CD14-positive monocyte (primary cell): ENCODE measurements at regions not wholly inside any gene's neighbourhood (a gene's known extent, or its start where the extent isn't known, plus 50 kb on each side); places are given as distances from the start of the nearest gene placed in this dataset.

Experiments
- DNase-seq, 3 donors: peaks; one replicate each; pipeline ENCODE4 v3.0.0-alpha.2; 2011 to 2022
- H2AFZ ChIP-seq: 2 replicates; pipeline ENCODE4 v1.6.0; 2012; ENCODE audit warnings: mild to moderate bottlenecking, low read depth, low read length, inconsistent platforms; ENCODE audit not compliant: insufficient read depth, poor library complexity, severe bottlenecking
- H3K27ac ChIP-seq, 2 donors: 1 replicate in 1 of 2; 2 replicates in 1 of 2; pipeline ENCODE4 v1.5.1; 2012 to 2013; ENCODE audit warnings: low read length in 2 of 2, control low read depth in 1 of 2, inconsistent platforms in 1 of 2, low read depth in 1 of 2, mild to moderate bottlenecking in 1 of 2
- H3K27me3 ChIP-seq, 2 donors: one replicate each; pipeline versions ENCODE4 v1.6.0 to v1.6.1; 2011 to 2013; ENCODE audit warnings: low read length in 2 of 2; ENCODE audit not compliant: control insufficient read depth in 2 of 2, insufficient read depth in 2 of 2
- H3K36me3 ChIP-seq, 2 donors: replicated peaks in 1 of 2; 1 replicate in 1 of 2; 2 replicates in 1 of 2; pipeline versions ENCODE4 v1.5.1 to v1.6.1; 2012 to 2013; ENCODE audit warnings: low read length in 2 of 2, control low read depth in 1 of 2, inconsistent platforms in 1 of 2, mild to moderate bottlenecking in 1 of 2; ENCODE audit not compliant: insufficient read depth in 2 of 2, control insufficient read depth in 1 of 2
- H3K4me1 ChIP-seq, 2 donors: 1 replicate in 1 of 2; 2 replicates in 1 of 2; pipeline versions ENCODE4 v1.5.1 to v1.6.1; 2012 to 2013; ENCODE audit warnings: low read length in 2 of 2, control low read depth in 1 of 2, inconsistent platforms in 1 of 2, mild to moderate bottlenecking in 1 of 2, moderate library complexity in 1 of 2; ENCODE audit not compliant: insufficient read depth in 2 of 2, control insufficient read depth in 1 of 2
- H3K4me2 ChIP-seq: replicated peaks from 2 replicates; pipeline ENCODE3; 2012; ENCODE audit warnings: low read length, moderate library complexity, mild to moderate bottlenecking; ENCODE audit not compliant: poor library complexity, severe bottlenecking; ENCODE audit errors: extremely low read depth
- H3K4me3 ChIP-seq, 3 experiments: fragments of 200-600 bp in 1 of 3; sonication (generic) in 1 of 3; replicated peaks in 1 of 3; 1 replicate in 2 of 3; 2 replicates in 1 of 3; pipeline ENCODE4 v1.5.1; 2011 to 2013; ENCODE audit warnings: low read length in 3 of 3, mild to moderate bottlenecking in 3 of 3, control low read depth in 2 of 3, low read depth in 2 of 3, inconsistent platforms in 1 of 3, moderate library complexity in 1 of 3
- H3K79me2 ChIP-seq: 2 replicates; pipeline ENCODE4 v1.6.0; 2012; ENCODE audit warnings: mild to moderate bottlenecking, control low read depth, inconsistent platforms, low read length, moderate library complexity; ENCODE audit not compliant: insufficient read depth
- H3K9ac ChIP-seq: 2 replicates; pipeline ENCODE4 v1.6.0; 2017; ENCODE audit warnings: low read length, mild to moderate bottlenecking; ENCODE audit not compliant: insufficient read depth, poor library complexity, severe bottlenecking
- H3K9me3 ChIP-seq, 2 donors: replicated peaks in 1 of 2; 1 replicate in 1 of 2; 2 replicates in 1 of 2; pipeline versions ENCODE4 v1.5.1 to v1.6.1; 2012 to 2013; ENCODE audit warnings: low read length in 2 of 2, control low read depth in 1 of 2; ENCODE audit not compliant: control insufficient read depth in 1 of 2, insufficient read depth in 1 of 2
- H4K20me1 ChIP-seq: 2 replicates; pipeline ENCODE4 v1.6.0; 2012; ENCODE audit warnings: mild to moderate bottlenecking, low read length, control low read depth, moderate library complexity; ENCODE audit not compliant: insufficient read depth
- H3K27ac Mint-ChIP-seq, 7 donors: one replicate each; pipeline ENCODE4 v1.8.0; 2020; ENCODE audit warnings: mild to moderate bottlenecking in 7 of 7, mixed read lengths in 7 of 7, moderate library complexity in 6 of 7, inconsistent platforms in 2 of 7
- H3K27me3 Mint-ChIP-seq, 3 donors: one replicate each; pipeline ENCODE4 v1.8.0; 2021 to 2022; ENCODE audit warnings: low read depth in 3 of 3, mild to moderate bottlenecking in 3 of 3, mixed read lengths in 3 of 3, moderate library complexity in 3 of 3, inconsistent platforms in 1 of 3
- H3K36me3 Mint-ChIP-seq, 2 donors: one replicate each; pipeline ENCODE4 v1.8.0; 2020; ENCODE audit warnings: mixed read lengths in 2 of 2, inconsistent platforms in 1 of 2, mild to moderate bottlenecking in 1 of 2
- H3K4me1 Mint-ChIP-seq: one replicate; pipeline ENCODE4 v1.8.0; 2020; ENCODE audit warnings: mild to moderate bottlenecking, mixed read lengths
- H3K4me3 Mint-ChIP-seq, 2 donors: one replicate each; pipeline ENCODE4 v1.8.0; 2020; ENCODE audit warnings: mild to moderate bottlenecking in 2 of 2, mixed read lengths in 2 of 2, moderate library complexity in 1 of 2
- H3K9me3 Mint-ChIP-seq, 7 donors: one replicate each; pipeline ENCODE4 v1.8.0; 2020 to 2022; ENCODE audit warnings: mixed read lengths in 7 of 7, mild to moderate bottlenecking in 6 of 7, moderate library complexity in 6 of 7, inconsistent platforms in 2 of 7
- CTCF ChIP-seq: fragments of 200-600 bp; IDR thresholded peaks from one replicate; pipeline ENCODE4 v1.8.0; 2022; ENCODE audit warnings: antibody characterized with exemption, mild to moderate bottlenecking
- WGBS: methylation state at CpG from one replicate; pipeline ENCODE4 v1.1.5; 2013; ENCODE audit warnings: missing lambda C conversion rate; ENCODE audit not compliant: insufficient coverage; 5-methylcytosine and 5-hydroxymethylcytosine counted together
- intact Hi-C, 2 donors: fragments of 100-400 bp; cut with micrococcal nuclease; formaldehyde crosslinking; loops; one replicate each; pipeline versions ENCODE4 v1.15.0 to v1.15.1; 2023

GRCh38 chr3:21888656-21889055 is 137.6 kb upstream of the ZNF385D start:
- no peaks in the 10 kb centered on the region for H3K27me3 ChIP-seq
- no peak overlapping the region for H2AFZ ChIP-seq
- H3K4me3 ChIP-seq: no peak overlapping the region
- H3K9ac ChIP-seq: no peak overlapping the region
- intact Hi-C loops: no loop called here
- Mint-ChIP-seq H3K27me3 (no peaks in the 10 kb centered on the region), H3K9me3 (no peaks in the 10 kb centered on the region), H3K4me3 (no peak overlapping the region), H3K27ac (no peak overlapping the region), H3K4me1 (no peaks in the 10 kb centered on the region), H3K36me3 (no peaks in the 10 kb centered on the region)
- WGBS: 79% methylated on average over 2 of the region's 2 CpGs
- no peak for DNase-seq
- no peaks in the 10 kb centered on the region for H3K79me2 ChIP-seq
- H3K4me2 ChIP-seq: no peak overlapping the region
- H3K36me3 ChIP-seq: no peaks in the 10 kb centered on the region
- no peak for TF ChIP-seq CTCF
- H3K27ac ChIP-seq: no peak overlapping the region
- no peaks in the 10 kb centered on the region for H4K20me1 ChIP-seq
- no peaks in the 10 kb centered on the region for H3K9me3 ChIP-seq
- H3K4me1 ChIP-seq: no peaks in the 10 kb centered on the region

- Histone ChIP-seq H3K4me2 (no peak overlapping the region), H3K9me3 (no peaks in the 10 kb centered on the region), H3K9ac (no peak overlapping the region), H3K36me3 (no peaks in the 10 kb centered on the region), H3K27me3 (no peaks in the 10 kb centered on the region), H2AFZ (no peak overlapping the region), H3K4me1 (no peaks in the 10 kb centered on the region), H3K79me2 (no peaks in the 10 kb centered on the region), H3K27ac (no peak overlapping the region), H3K4me3 (no peak overlapping the region), H4K20me1 (no peaks in the 10 kb centered on the region)
- H3K27me3 Mint-ChIP-seq: no peaks in the 10 kb centered on the region
- no peak for DNase-seq
- intact Hi-C loops: no loop called here
- no peak overlapping the region for H3K27ac Mint-ChIP-seq
- no peaks in the 10 kb centered on the region for H3K4me1 Mint-ChIP-seq
- TF ChIP-seq CTCF: no peak
- WGBS: 100% methylated on average over 2 of the region's 2 CpGs
- no peaks in the 10 kb centered on the region for H3K36me3 Mint-ChIP-seq
- no peaks in the 10 kb centered on the region for H3K9me3 Mint-ChIP-seq
- no peak overlapping the region for H3K4me3 Mint-ChIP-seq
Measured at GRCh38 chr3:21889166-21889565, 138.2 kb upstream of the ZNF385D start.
